ENCODE measurements at regions not wholly inside any gene's neighbourhood (a gene's known extent, or its start where the extent isn't known, plus 50 kb on each side); places are given as distances from the start of the nearest gene placed in this dataset.

- Histone ChIP-seq H3K9me3 (ENCODE audit: insufficient read depth, low read length) (no peaks in the 10 kb centered on the region), H3K4me3 (ENCODE audit: low read length) (no peak overlapping the region), H3K27me3 (ENCODE audit: low read depth, low read length) (peaks cover 24% of the 10 kb centered on the region), H3K79me2 (ENCODE audit: low read length) (no peaks in the 10 kb centered on the region), H3K4me2 (ENCODE audit: low read length) (no peak overlapping the region), H2AFZ (ENCODE audit: low read depth, low read length) (no peak overlapping the region), H3K36me3 (replicated peaks; ENCODE audit: low read depth, low read length) (no peaks in the 10 kb centered on the region), H3K27ac (ENCODE audit: low read length) (no peak overlapping the region), H3K9ac (ENCODE audit: low read length) (no peak overlapping the region), H4K20me1 (ENCODE audit: insufficient read depth, low read length) (no peaks in the 10 kb centered on the region), H3K4me1 (ENCODE audit: low read length) (no peaks in the 10 kb centered on the region)
- TF ChIP-seq EZH2phosphoT487 (IDR thresholded peaks at IDR 0.05; ENCODE audit: low read depth) = no peak
- TF ChIP-seq, protein P1, sequence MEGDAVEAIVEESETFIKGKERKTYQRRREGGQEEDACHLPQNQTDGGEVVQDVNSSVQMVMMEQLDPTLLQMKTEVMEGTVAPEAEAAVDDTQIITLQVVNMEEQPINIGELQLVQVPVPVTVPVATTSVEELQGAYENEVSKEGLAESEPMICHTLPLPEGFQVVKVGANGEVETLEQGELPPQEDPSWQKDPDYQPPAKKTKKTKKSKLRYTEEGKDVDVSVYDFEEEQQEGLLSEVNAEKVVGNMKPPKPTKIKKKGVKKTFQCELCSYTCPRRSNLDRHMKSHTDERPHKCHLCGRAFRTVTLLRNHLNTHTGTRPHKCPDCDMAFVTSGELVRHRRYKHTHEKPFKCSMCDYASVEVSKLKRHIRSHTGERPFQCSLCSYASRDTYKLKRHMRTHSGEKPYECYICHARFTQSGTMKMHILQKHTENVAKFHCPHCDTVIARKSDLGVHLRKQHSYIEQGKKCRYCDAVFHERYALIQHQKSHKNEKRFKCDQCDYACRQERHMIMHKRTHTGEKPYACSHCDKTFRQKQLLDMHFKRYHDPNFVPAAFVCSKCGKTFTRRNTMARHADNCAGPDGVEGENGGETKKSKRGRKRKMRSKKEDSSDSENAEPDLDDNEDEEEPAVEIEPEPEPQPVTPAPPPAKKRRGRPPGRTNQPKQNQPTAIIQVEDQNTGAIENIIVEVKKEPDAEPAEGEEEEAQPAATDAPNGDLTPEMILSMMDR (IDR thresholded peaks at IDR 0.05; ENCODE audit: low read depth, low read length) = no peak
Measured at GRCh38 chr1:165045902-165046301, 310.6 kb downstream of the LMX1A start.

- Histone ChIP-seq H3K27ac (ENCODE audit: low read length) (no peak overlapping the region), H3K36me3 (replicated peaks; ENCODE audit: low read depth, low read length) (no peaks in the 10 kb centered on the region), H3K4me2 (ENCODE audit: low read length) (no peak overlapping the region), H3K9me3 (ENCODE audit: insufficient read depth, low read length) (no peaks in the 10 kb centered on the region), H3K4me1 (ENCODE audit: low read length) (no peaks in the 10 kb centered on the region), H3K4me3 (ENCODE audit: low read length) (no peak overlapping the region), H3K9ac (ENCODE audit: low read length) (no peak overlapping the region), H3K27me3 (ENCODE audit: low read depth, low read length) (no peaks in the 10 kb centered on the region), H3K79me2 (ENCODE audit: low read length) (no peaks in the 10 kb centered on the region), H2AFZ (ENCODE audit: low read depth, low read length) (no peak overlapping the region), H4K20me1 (ENCODE audit: insufficient read depth, low read length) (no peaks in the 10 kb centered on the region)
- TF ChIP-seq EZH2phosphoT487 (IDR thresholded peaks at IDR 0.05; ENCODE audit: low read depth) = no peak
- TF ChIP-seq, protein P1 (IDR thresholded peaks at IDR 0.05; ENCODE audit: low read depth, low read length) = no peak
Measured at GRCh38 chr1:165040641-165041040, 315.9 kb downstream of the LMX1A start.

DNA sequence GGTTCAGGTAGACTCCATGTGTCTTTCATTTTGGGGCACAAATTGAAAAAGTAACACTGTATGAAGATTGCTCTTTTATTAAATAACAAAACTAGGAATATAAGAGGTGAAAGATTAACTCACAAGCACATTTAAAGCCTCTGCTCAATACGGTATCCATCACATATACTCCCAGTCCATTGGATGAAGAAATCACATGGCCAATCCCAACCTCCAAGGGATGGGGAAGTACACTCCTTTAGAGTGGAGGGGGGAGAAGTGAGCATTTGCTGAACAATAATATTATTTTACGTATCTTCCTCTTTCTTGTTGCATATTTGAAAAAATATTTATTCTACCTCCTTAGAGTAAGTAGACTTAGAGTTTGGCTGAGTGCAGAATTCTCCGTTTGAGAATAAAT, 316.5 kb downstream of the LMX1A start:
- no peaks in the 10 kb centered on the region for H3K4me1 ChIP-seq (ENCODE audit: low read length)
- no peaks in the 10 kb centered on the region for H3K27me3 ChIP-seq (ENCODE audit: low read depth, low read length)
- no peak overlapping the region for H3K27ac ChIP-seq (ENCODE audit: low read length)
- no peak overlapping the region for H2AFZ ChIP-seq (ENCODE audit: low read depth, low read length)
- H3K4me2 ChIP-seq (ENCODE audit: low read length) = no peak overlapping the region
- H4K20me1 ChIP-seq (ENCODE audit: insufficient read depth, low read length) = no peaks in the 10 kb centered on the region
- no peak for TF ChIP-seq EZH2phosphoT487 (IDR thresholded peaks at IDR 0.05; ENCODE audit: low read depth)
- TF ChIP-seq, protein P1 (IDR thresholded peaks at IDR 0.05; ENCODE audit: low read depth, low read length) = no peak
- no peaks in the 10 kb centered on the region for H3K9me3 ChIP-seq (ENCODE audit: insufficient read depth, low read length)
- H3K79me2 ChIP-seq (ENCODE audit: low read length) = no peaks in the 10 kb centered on the region
- H3K36me3 ChIP-seq (replicated peaks; ENCODE audit: low read depth, low read length) = no peaks in the 10 kb centered on the region
- H3K9ac ChIP-seq (ENCODE audit: low read length) = no peak overlapping the region
- no peak overlapping the region for H3K4me3 ChIP-seq (ENCODE audit: low read length)

GRCh38 chr1:165036403-165036802, 320.1 kb downstream of the LMX1A start:
- Histone ChIP-seq H3K9ac (ENCODE audit: low read length) (no peak overlapping the region), H2AFZ (ENCODE audit: low read depth, low read length) (no peak overlapping the region), H3K27me3 (ENCODE audit: low read depth, low read length) (no peaks in the 10 kb centered on the region), H4K20me1 (ENCODE audit: insufficient read depth, low read length) (no peaks in the 10 kb centered on the region), H3K36me3 (replicated peaks; ENCODE audit: low read depth, low read length) (no peaks in the 10 kb centered on the region), H3K27ac (ENCODE audit: low read length) (no peak overlapping the region), H3K79me2 (ENCODE audit: low read length) (no peaks in the 10 kb centered on the region), H3K4me2 (ENCODE audit: low read length) (no peak overlapping the region), H3K4me1 (ENCODE audit: low read length) (no peaks in the 10 kb centered on the region), H3K4me3 (ENCODE audit: low read length) (no peak overlapping the region), H3K9me3 (ENCODE audit: insufficient read depth, low read length) (no peaks in the 10 kb centered on the region)
- TF ChIP-seq, protein P1 (IDR thresholded peaks at IDR 0.05; ENCODE audit: low read depth, low read length) = no peak
- no peak for TF ChIP-seq EZH2phosphoT487 (IDR thresholded peaks at IDR 0.05; ENCODE audit: low read depth)

Measured in OCI-LY3 (cell line).